T-helper 1 cell treated with Interleukin-12 subunit alpha and Interleukin-12 subunit beta and Interleukin-4 antibody, amounts not matched to agents 30 μg/mL and 1 μg/mL, for 36 hours (primary cell): ENCODE measurements at regions not wholly inside any gene's neighbourhood (a gene's known extent, or its start where the extent isn't known, plus 50 kb on each side); places are given as distances from the start of the nearest gene placed in this dataset.

Experiments
- H3K27ac Mint-ChIP-seq: one replicate; pipeline ENCODE4 v1.8.0; 2021; ENCODE audit warnings: mild to moderate bottlenecking, mixed read lengths
- H3K27me3 Mint-ChIP-seq: one replicate; pipeline ENCODE4 v1.8.0; 2021; ENCODE audit warnings: low read depth, mixed read lengths
- H3K36me3 Mint-ChIP-seq: one replicate; pipeline ENCODE4 v1.8.0; 2021; ENCODE audit warnings: low read depth, mixed read lengths
- H3K4me1 Mint-ChIP-seq: one replicate; pipeline ENCODE4 v1.8.0; 2021; ENCODE audit warnings: low read depth, mixed read lengths
- H3K4me3 Mint-ChIP-seq: one replicate; pipeline ENCODE4 v1.8.0; 2021; ENCODE audit warnings: mild to moderate bottlenecking, moderate library complexity, mixed read lengths
- H3K9me3 Mint-ChIP-seq: one replicate; pipeline ENCODE4 v1.8.0; 2021; ENCODE audit warnings: mixed read lengths

- Mint-ChIP-seq H3K27ac (no peak overlapping the region), H3K9me3 (peaks cover 22% of the 10 kb centered on the region), H3K36me3 (no peaks in the 10 kb centered on the region), H3K4me3 (no peak overlapping the region), H3K4me1 (no peaks in the 10 kb centered on the region), H3K27me3 (no peaks in the 10 kb centered on the region)
These were observed 1122.7 kb upstream of the ATXN7L3B start for GRCh38 chr12:73414926-73415325.

GRCh38 chr12:73418541-73418940, 1119.1 kb upstream of the ATXN7L3B start:
- H3K9me3 Mint-ChIP-seq: peaks cover 10% of the 10 kb centered on the region
- no peaks in the 10 kb centered on the region for H3K4me1 Mint-ChIP-seq
- no peaks in the 10 kb centered on the region for H3K36me3 Mint-ChIP-seq
- H3K27ac Mint-ChIP-seq: no peak overlapping the region
- H3K4me3 Mint-ChIP-seq: no peak overlapping the region
- no peaks in the 10 kb centered on the region for H3K27me3 Mint-ChIP-seq

- no peaks in the 10 kb centered on the region for H3K36me3 Mint-ChIP-seq
- H3K27me3 Mint-ChIP-seq: no peaks in the 10 kb centered on the region
- H3K27ac Mint-ChIP-seq: no peak overlapping the region
- H3K4me1 Mint-ChIP-seq: no peaks in the 10 kb centered on the region
- H3K4me3 Mint-ChIP-seq: no peak overlapping the region
- peaks cover 3% of the 10 kb centered on the region for H3K9me3 Mint-ChIP-seq
These were observed 1115.8 kb upstream of the ATXN7L3B start for GRCh38 chr12:73421832-73422231.

- Mint-ChIP-seq H3K4me1 (no peaks in the 10 kb centered on the region), H3K4me3 (no peak overlapping the region), H3K27me3 (no peaks in the 10 kb centered on the region), H3K27ac (no peak overlapping the region), H3K36me3 (no peaks in the 10 kb centered on the region), H3K9me3 (no peaks in the 10 kb centered on the region)
These were observed 1113.2 kb upstream of the ATXN7L3B start for GRCh38 chr12:73424484-73424883.

- H3K27me3 Mint-ChIP-seq: no peaks in the 10 kb centered on the region
- H3K4me1 Mint-ChIP-seq: peaks cover 2% of the 10 kb centered on the region
- H3K27ac Mint-ChIP-seq: no peak overlapping the region
- peaks cover 2% of the 10 kb centered on the region for H3K9me3 Mint-ChIP-seq
- no peak overlapping the region for H3K4me3 Mint-ChIP-seq
- H3K36me3 Mint-ChIP-seq: no peaks in the 10 kb centered on the region
These were observed 1091.8 kb upstream of the ATXN7L3B start for GRCh38 chr12:73445658-73446324.

GRCh38 chr12:73452672-73453469, 1084.8 kb upstream of the ATXN7L3B start:
- H3K36me3 Mint-ChIP-seq: no peaks in the 10 kb centered on the region
- peaks cover 4% of the 10 kb centered on the region for H3K9me3 Mint-ChIP-seq
- H3K4me1 Mint-ChIP-seq: no peaks in the 10 kb centered on the region
- H3K27me3 Mint-ChIP-seq: no peaks in the 10 kb centered on the region
- no peak overlapping the region for H3K4me3 Mint-ChIP-seq
- H3K27ac Mint-ChIP-seq: no peak overlapping the region

- no peak overlapping the region for H3K27ac Mint-ChIP-seq
- no peaks in the 10 kb centered on the region for H3K36me3 Mint-ChIP-seq
- no peaks in the 10 kb centered on the region for H3K4me1 Mint-ChIP-seq
- peaks cover 11% of the 10 kb centered on the region for H3K9me3 Mint-ChIP-seq
- no peak overlapping the region for H3K4me3 Mint-ChIP-seq
- no peaks in the 10 kb centered on the region for H3K27me3 Mint-ChIP-seq
These were observed 1077.4 kb upstream of the ATXN7L3B start for GRCh38 chr12:73460212-73460611.

GRCh38 chr12:73465106-73465505, 1072.5 kb upstream of the ATXN7L3B start:
- Mint-ChIP-seq H3K27me3 (no peaks in the 10 kb centered on the region), H3K36me3 (no peaks in the 10 kb centered on the region), H3K4me3 (no peak overlapping the region), H3K4me1 (no peaks in the 10 kb centered on the region), H3K9me3 (peaks cover 14% of the 10 kb centered on the region), H3K27ac (no peak overlapping the region)

GRCh38 chr12:73486256-73486655, 1051.4 kb upstream of the ATXN7L3B start:
- Mint-ChIP-seq H3K36me3 (no peaks in the 10 kb centered on the region), H3K27me3 (no peaks in the 10 kb centered on the region), H3K4me1 (no peaks in the 10 kb centered on the region), H3K27ac (no peak overlapping the region), H3K9me3 (peaks cover 13% of the 10 kb centered on the region), H3K4me3 (no peak overlapping the region)

DNA sequence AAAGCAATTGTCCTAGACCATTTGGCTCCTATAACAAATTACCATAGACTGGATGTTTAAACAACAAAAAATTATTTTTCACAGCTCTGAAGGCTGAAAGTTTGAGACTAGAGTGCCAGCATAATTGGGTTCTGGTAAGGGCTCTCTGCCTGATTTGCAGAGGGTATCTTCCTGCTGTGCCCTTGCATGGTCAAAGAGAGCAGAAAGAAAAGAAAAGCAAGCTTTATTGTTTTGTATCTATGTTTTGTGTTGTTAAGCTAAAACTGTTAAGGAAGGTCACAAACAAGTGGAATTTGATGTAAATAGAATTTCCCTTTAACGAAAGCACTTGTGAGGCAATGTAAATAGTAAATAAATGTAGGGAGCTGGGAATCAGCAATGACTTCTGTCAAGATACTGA, 1031.0 kb upstream of the ATXN7L3B start:
- Mint-ChIP-seq H3K4me3 (no peak overlapping the region), H3K9me3 (peaks cover 30% of the 10 kb centered on the region), H3K36me3 (no peaks in the 10 kb centered on the region), H3K27me3 (no peaks in the 10 kb centered on the region), H3K27ac (no peak overlapping the region), H3K4me1 (no peaks in the 10 kb centered on the region)

DNA sequence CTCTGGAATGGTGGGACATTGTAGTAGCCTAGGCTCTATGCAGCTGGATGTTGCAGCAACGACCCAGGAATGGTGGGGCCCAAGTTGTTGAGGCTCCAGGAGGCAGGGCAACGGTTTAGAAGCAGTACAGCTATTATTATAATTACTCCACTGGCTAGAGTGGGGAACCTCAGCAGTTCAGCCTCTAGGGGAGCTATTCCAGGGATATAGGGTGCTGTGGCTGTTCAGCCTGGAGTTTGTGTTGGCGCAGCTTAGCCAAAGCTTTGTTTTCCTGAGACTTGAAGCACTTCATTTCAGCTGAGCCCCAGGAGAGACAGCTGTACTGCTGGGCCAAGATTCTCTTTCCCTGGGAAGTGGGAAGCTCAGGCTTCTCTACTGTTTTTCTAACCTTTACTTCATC, 1023.0 kb upstream of the ATXN7L3B start:
- no peaks in the 10 kb centered on the region for H3K4me1 Mint-ChIP-seq
- H3K9me3 Mint-ChIP-seq: peaks cover 17% of the 10 kb centered on the region
- no peak overlapping the region for H3K4me3 Mint-ChIP-seq
- no peak overlapping the region for H3K27ac Mint-ChIP-seq
- H3K27me3 Mint-ChIP-seq: no peaks in the 10 kb centered on the region
- H3K36me3 Mint-ChIP-seq: no peaks in the 10 kb centered on the region

DNA sequence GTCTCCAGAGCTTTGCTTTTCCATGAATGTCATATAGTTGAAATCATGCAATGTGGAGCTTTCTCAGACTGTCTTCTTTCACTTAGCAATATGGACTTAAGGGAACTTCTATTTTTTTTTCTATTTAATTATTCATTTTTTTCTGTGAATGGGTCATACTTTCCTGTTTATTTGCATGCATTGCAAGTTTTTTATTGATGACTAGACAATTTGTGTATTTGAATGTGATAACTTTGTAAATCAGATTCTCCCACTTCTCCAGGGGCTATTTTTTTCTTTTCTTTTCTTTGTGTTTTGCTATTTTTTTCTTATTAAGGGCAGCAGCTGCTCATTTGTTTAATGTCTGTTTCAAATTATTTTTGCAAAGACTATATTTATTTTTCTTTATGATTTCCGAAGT, 1019.8 kb upstream of the ATXN7L3B start:
- no peaks in the 10 kb centered on the region for H3K27me3 Mint-ChIP-seq
- no peaks in the 10 kb centered on the region for H3K36me3 Mint-ChIP-seq
- H3K27ac Mint-ChIP-seq: no peak overlapping the region

DNA sequence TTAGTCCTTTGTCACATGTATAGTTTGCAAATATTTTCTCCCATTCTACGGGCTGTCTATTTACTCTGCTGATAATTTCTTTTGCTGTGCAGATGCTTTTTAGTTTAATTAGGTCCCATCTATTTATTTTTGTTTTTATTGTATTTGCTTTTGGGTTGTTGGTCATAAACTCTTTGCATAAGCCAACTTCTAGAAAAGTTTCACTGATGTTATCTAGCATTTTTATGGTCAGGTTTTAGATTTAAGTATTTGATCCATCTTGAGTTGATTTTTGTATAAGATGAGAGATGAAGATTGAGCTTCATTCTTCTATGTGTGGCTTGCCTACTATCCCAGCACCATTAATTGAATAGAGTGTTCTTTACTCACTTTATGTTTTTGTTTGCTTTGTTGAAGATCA, 1008.4 kb upstream of the ATXN7L3B start:
- H3K27ac Mint-ChIP-seq: no peak overlapping the region
- H3K4me3 Mint-ChIP-seq: no peak overlapping the region
- no peaks in the 10 kb centered on the region for H3K4me1 Mint-ChIP-seq
- H3K27me3 Mint-ChIP-seq: no peaks in the 10 kb centered on the region
- peaks cover 7% of the 10 kb centered on the region for H3K9me3 Mint-ChIP-seq
- H3K36me3 Mint-ChIP-seq: no peaks in the 10 kb centered on the region

More for the DNA sequence above, 1019.8 kb upstream of the ATXN7L3B start:
- no peaks in the 10 kb centered on the region for H3K4me1 Mint-ChIP-seq
- peaks cover 13% of the 10 kb centered on the region for H3K9me3 Mint-ChIP-seq
- H3K4me3 Mint-ChIP-seq: no peak overlapping the region

- Mint-ChIP-seq H3K4me1 (no peaks in the 10 kb centered on the region), H3K4me3 (no peak overlapping the region), H3K27me3 (no peaks in the 10 kb centered on the region), H3K36me3 (no peaks in the 10 kb centered on the region), H3K27ac (no peak overlapping the region), H3K9me3 (peaks cover 7% of the 10 kb centered on the region)
These were observed 1007.7 kb upstream of the ATXN7L3B start for GRCh38 chr12:73529954-73530353.

DNA sequence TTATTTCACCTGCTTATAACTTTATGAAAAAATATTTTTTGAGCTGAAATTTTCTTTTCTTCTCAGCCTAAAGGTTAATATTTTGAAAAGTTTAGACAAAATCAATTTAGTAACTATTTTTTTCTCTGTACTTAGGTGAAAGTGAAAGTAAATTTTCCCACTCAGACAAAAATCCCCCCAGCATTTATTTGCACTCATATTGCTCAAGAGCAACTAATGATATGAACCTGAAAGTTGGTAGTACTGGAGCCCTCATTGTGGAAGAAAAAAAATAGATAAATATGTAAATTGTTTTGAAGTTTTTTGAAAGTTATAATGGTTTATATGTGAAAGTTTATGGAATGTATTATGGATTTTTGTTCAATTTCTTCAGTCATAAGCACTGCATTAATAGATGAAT, 1005.9 kb upstream of the ATXN7L3B start:
- H3K4me3 Mint-ChIP-seq: no peak overlapping the region
- no peak overlapping the region for H3K27ac Mint-ChIP-seq
- H3K4me1 Mint-ChIP-seq: no peaks in the 10 kb centered on the region
- H3K27me3 Mint-ChIP-seq: no peaks in the 10 kb centered on the region
- H3K36me3 Mint-ChIP-seq: no peaks in the 10 kb centered on the region
- peaks cover 7% of the 10 kb centered on the region for H3K9me3 Mint-ChIP-seq
